NB4 (cell line): ENCODE measurements at regions not wholly inside any gene's neighbourhood (a gene's known extent, or its start where the extent isn't known, plus 50 kb on each side); places are given as distances from the start of the nearest gene placed in this dataset.

ENCODE experiments used
- CTCF ChIP-seq: IDR thresholded peaks from one replicate; pipeline ENCODE4 v1.5.1; 2012; ENCODE audit warnings: low read depth, low read length
- POLR2A ChIP-seq: IDR thresholded peaks from 2 replicates; pipeline ENCODE4 v1.6.1; 2011; ENCODE audit warnings: mild to moderate bottlenecking; ENCODE audit not compliant: insufficient read length; ENCODE audit errors: extremely low read depth

DNA sequence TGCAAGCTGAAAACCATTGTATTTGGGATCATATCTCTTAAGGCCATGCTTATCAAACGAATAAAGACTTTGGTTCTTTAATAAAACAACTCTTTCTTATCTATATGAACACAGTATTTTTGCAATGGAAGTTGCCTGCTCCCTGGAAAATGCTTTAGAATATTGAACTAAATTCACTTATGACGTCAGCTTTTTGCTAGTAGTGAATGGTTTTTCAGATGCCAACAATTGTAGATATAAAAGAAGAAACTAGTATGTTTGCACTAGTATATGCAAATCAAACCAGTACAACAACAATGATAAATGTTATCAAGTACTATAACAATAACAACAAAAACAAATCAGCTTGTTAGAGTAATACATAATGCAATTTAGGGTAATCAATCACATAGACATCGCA, 1462.9 kb downstream of the SUCLG1 start:
- TF ChIP-seq CTCF (no peak), POLR2A (no peak)
